Endodermal cell (in vitro differentiated cells): ENCODE measurements at regions not wholly inside any gene's neighbourhood (a gene's known extent, or its start where the extent isn't known, plus 50 kb on each side); places are given as distances from the start of the nearest gene placed in this dataset.

Source experiments
- DNase-seq: peaks from one replicate; pipeline ENCODE4 v3.0.0-alpha.2; 2017
- H3K27ac ChIP-seq: 2 replicates; pipeline ENCODE4 v1.5.1; 2013; ENCODE audit warnings: mild to moderate bottlenecking, low read depth, low read length, moderate library complexity
- H3K27me3 ChIP-seq: 2 replicates; pipeline ENCODE4 v1.6.1; 2013; ENCODE audit warnings: mild to moderate bottlenecking, low read length, moderate library complexity; ENCODE audit not compliant: insufficient read depth, control insufficient read depth, poor library complexity, severe bottlenecking
- H3K36me3 ChIP-seq: 2 replicates; pipeline ENCODE4 v1.7.0; 2013; ENCODE audit warnings: mild to moderate bottlenecking, low read length, moderate library complexity; ENCODE audit not compliant: control insufficient read depth, insufficient read depth
- H3K4me1 ChIP-seq: one replicate; pipeline ENCODE4 v1.7.0; 2013; ENCODE audit warnings: low read length; ENCODE audit not compliant: control insufficient read depth, insufficient read depth
- H3K4me3 ChIP-seq: 2 replicates; pipeline ENCODE4 v1.5.1; 2013; ENCODE audit warnings: mild to moderate bottlenecking, low read length, moderate library complexity
- H3K9ac ChIP-seq: 2 replicates; pipeline ENCODE4 v1.6.1; 2013; ENCODE audit warnings: mild to moderate bottlenecking, low read length, moderate library complexity; ENCODE audit not compliant: poor library complexity, severe bottlenecking; ENCODE audit errors: extremely low read depth
- H3K9me3 ChIP-seq: 2 replicates; pipeline ENCODE4 v1.6.1; 2013; ENCODE audit warnings: mild to moderate bottlenecking, low read length, moderate library complexity; ENCODE audit not compliant: control insufficient read depth
- H3K27ac Mint-ChIP-seq: 2 replicates; pipeline ENCODE4 v1.8.0; 2020; ENCODE audit warnings: mixed read lengths
- H3K27me3 Mint-ChIP-seq: 2 replicates; pipeline ENCODE4 v1.8.0; 2021; ENCODE audit warnings: mild to moderate bottlenecking, mixed read lengths; ENCODE audit not compliant: insufficient read depth
- H3K36me3 Mint-ChIP-seq: 2 replicates; pipeline ENCODE4 v1.8.0; 2020; ENCODE audit warnings: low read depth, mixed read lengths
- H3K4me1 Mint-ChIP-seq: 2 replicates; pipeline ENCODE4 v1.8.0; 2020; ENCODE audit warnings: mixed read lengths
- H3K4me3 Mint-ChIP-seq: 2 replicates; pipeline ENCODE4 v1.8.0; 2020; ENCODE audit warnings: mild to moderate bottlenecking, moderate library complexity, mixed read lengths
- H3K9me3 Mint-ChIP-seq: 2 replicates; pipeline ENCODE4 v1.8.0; 2020; ENCODE audit warnings: mild to moderate bottlenecking, mixed read lengths
- CTCF ChIP-seq: fragments of 200-600 bp; sonication (generic); conservative IDR thresholded peaks from 2 replicates; pipeline ENCODE4 v1.5.0; 2021; ENCODE audit warnings: antibody characterized with exemption, mild to moderate bottlenecking
- WGBS, 2 experiments: methylation state at CpG; one replicate each; pipeline versions ENCODE4 v1.1.5 to v1.1.7; 2013; ENCODE audit warnings: missing lambda C conversion rate in 2 of 2, mixed read lengths in 1 of 2; ENCODE audit not compliant: insufficient coverage in 1 of 2, insufficient read length in 1 of 2; 5-methylcytosine and 5-hydroxymethylcytosine counted together

GRCh38 chr2:6459138-6459537, 406.6 kb downstream of the CMPK2 start:
- Histone ChIP-seq H3K27me3 (no peaks in the 10 kb centered on the region), H3K4me3 (no peak overlapping the region), H3K9me3 (peaks cover 17% of the 10 kb centered on the region), H3K4me1 (no peaks in the 10 kb centered on the region), H3K27ac (no peak overlapping the region), H3K9ac (no peak overlapping the region), H3K36me3 (no peaks in the 10 kb centered on the region)
- WGBS, 2 experiments, result 95 to 98% methylated on average over 8 to 13 of the region's 13 CpGs
- no peaks in the 10 kb centered on the region for H3K27me3 Mint-ChIP-seq
- peaks cover 2% of the 10 kb centered on the region for H3K4me1 Mint-ChIP-seq
- H3K4me3 Mint-ChIP-seq, result no peak overlapping the region
- no peak for DNase-seq
- no peaks in the 10 kb centered on the region for H3K36me3 Mint-ChIP-seq
- TF ChIP-seq CTCF, result no peak
- no peak overlapping the region for H3K27ac Mint-ChIP-seq
- H3K9me3 Mint-ChIP-seq, result peaks cover 14% of the 10 kb centered on the region

GRCh38 chr2:6470518-6470917, 395.2 kb downstream of the CMPK2 start:
- TF ChIP-seq CTCF, result no peak
- no peak overlapping the region for H3K27ac Mint-ChIP-seq
- Histone ChIP-seq H3K4me1 (no peaks in the 10 kb centered on the region), H3K9me3 (no peaks in the 10 kb centered on the region), H3K9ac (no peak overlapping the region), H3K27ac (no peak overlapping the region), H3K4me3 (no peak overlapping the region), H3K27me3 (no peaks in the 10 kb centered on the region), H3K36me3 (no peaks in the 10 kb centered on the region)
- H3K4me1 Mint-ChIP-seq, result no peaks in the 10 kb centered on the region
- no peaks in the 10 kb centered on the region for H3K9me3 Mint-ChIP-seq
- DNase-seq, result no peak
- H3K4me3 Mint-ChIP-seq, result no peak overlapping the region
- 67 to 78% methylated on average over 1 of the region's 1 CpG for WGBS, 2 experiments
- no peaks in the 10 kb centered on the region for H3K27me3 Mint-ChIP-seq
- no peaks in the 10 kb centered on the region for H3K36me3 Mint-ChIP-seq

GRCh38 chr2:6471419-6471818, 394.3 kb downstream of the CMPK2 start:
- H3K9ac ChIP-seq, result no peak overlapping the region
- TF ChIP-seq CTCF, result no peak
- no peaks in the 10 kb centered on the region for H3K27me3 ChIP-seq

More at GRCh38 chr2:6471419-6471818, 394.3 kb downstream of the CMPK2 start:
- no peak overlapping the region for H3K4me3 ChIP-seq
- H3K9me3 ChIP-seq, result no peaks in the 10 kb centered on the region
- Mint-ChIP-seq H3K9me3 (no peaks in the 10 kb centered on the region), H3K27me3 (no peaks in the 10 kb centered on the region), H3K27ac (no peak overlapping the region), H3K4me3 (no peak overlapping the region), H3K4me1 (peaks cover 3% of the 10 kb centered on the region), H3K36me3 (no peaks in the 10 kb centered on the region)
- no peaks in the 10 kb centered on the region for H3K36me3 ChIP-seq
- no peak for DNase-seq
- 90 to 93% methylated on average over 4 of the region's 4 CpGs for WGBS, 2 experiments
- H3K4me1 ChIP-seq, result peaks cover 6% of the 10 kb centered on the region
- H3K27ac ChIP-seq, result no peak overlapping the region
